B cell (primary cell): ENCODE measurements at regions not wholly inside any gene's neighbourhood (a gene's known extent, or its start where the extent isn't known, plus 50 kb on each side); places are given as distances from the start of the nearest gene placed in this dataset.

Source experiments
- ATAC-seq: fragments of 200-7000 bp; cut with Tn5 transposase; one replicate; pipeline ENCODE4 v1.10.0; 2021; ENCODE audit warnings: low read depth, mild to moderate bottlenecking, moderate number of reproducible peaks, moderate library complexity
- CTCF ChIA-PET: fragments of 350-600 bp; sonication (Branson Sonifier 250); formaldehyde crosslinking; loops from one replicate; lab custom pipeline; 2021; ENCODE audit warnings: antibody characterized with exemption, inconsistent platforms; lab: Charles Lee
- POLR2A ChIA-PET: fragments of 350-600 bp; sonication (Branson Sonifier 250); formaldehyde crosslinking; loops from one replicate; lab custom pipeline; 2021; ENCODE audit warnings: antibody characterized with exemption; lab: Charles Lee
- DNase-seq: peaks from one replicate; pipeline ENCODE4 v3.0.0; 2013
- H2AFZ ChIP-seq: 2 replicates; pipeline ENCODE4 v1.6.1; 2012; ENCODE audit warnings: mild to moderate bottlenecking, low read depth, low read length; ENCODE audit not compliant: insufficient read depth, poor library complexity, severe bottlenecking
- H3K27ac ChIP-seq, 2 donors: 1 replicate in 1 of 2; 2 replicates in 1 of 2; pipeline ENCODE4 v1.5.1; 2012 to 2013; ENCODE audit warnings: low read length in 2 of 2, mild to moderate bottlenecking in 2 of 2, moderate library complexity in 1 of 2
- H3K27me3 ChIP-seq, 4 experiments: fragments of 200-600 bp in 1 of 4; sonication (generic) in 1 of 4; replicated peaks in 1 of 4; 1 replicate in 2 of 4; 2 replicates in 2 of 4; pipeline versions ENCODE4 v1.6.1 to v1.7.0; 2013 to 2016; ENCODE audit warnings: low read length in 3 of 4, mild to moderate bottlenecking in 2 of 4, mixed read lengths in 1 of 4, moderate library complexity in 1 of 4; ENCODE audit not compliant: insufficient read depth in 4 of 4, control insufficient read depth in 3 of 4; ENCODE audit errors: control extremely low read depth in 1 of 4
- H3K36me3 ChIP-seq, 2 experiments: replicated peaks in 1 of 2; 1 replicate in 1 of 2; 2 replicates in 1 of 2; pipeline versions ENCODE4 v1.6.1 to v1.7.1; 2013; ENCODE audit warnings: low read length in 1 of 2; ENCODE audit not compliant: insufficient read depth in 2 of 2, control insufficient read depth in 1 of 2; ENCODE audit errors: control extremely low read depth in 1 of 2, extremely low read depth in 1 of 2
- H3K4me1 ChIP-seq, 2 donors: fragments of 200-600 bp in 1 of 2; sonication (generic) in 1 of 2; 1 replicate in 1 of 2; 2 replicates in 1 of 2; pipeline versions ENCODE4 v1.5.1 to v1.6.1; 2013 to 2017; ENCODE audit warnings: low read length in 2 of 2; ENCODE audit not compliant: control insufficient read depth in 2 of 2, insufficient read depth in 2 of 2
- H3K4me2 ChIP-seq: replicated peaks from 2 replicates; pipeline ENCODE3; 2012; ENCODE audit warnings: mild to moderate bottlenecking, low read depth, low read length; ENCODE audit not compliant: poor library complexity, severe bottlenecking
- H3K4me3 ChIP-seq, 5 experiments: fragments of 200-600 bp in 1 of 5; sonication (generic) in 1 of 5; 1 replicate in 3 of 5; 2 replicates in 2 of 5; pipeline versions ENCODE4 v1.5.1 to v1.7.0; 2011 to 2016; ENCODE audit warnings: low read length in 4 of 5, mild to moderate bottlenecking in 4 of 5, low read depth in 2 of 5, control low read depth in 1 of 5, moderate library complexity in 1 of 5; ENCODE audit not compliant: insufficient read depth in 1 of 5; ENCODE audit errors: control extremely low read depth in 1 of 5, extremely low read depth in 1 of 5
- H3K79me2 ChIP-seq: fragments of 200-600 bp; sonication (generic); one replicate; pipeline ENCODE4 v1.6.0; 2016; ENCODE audit warnings: low read length; ENCODE audit not compliant: control insufficient read depth, insufficient read depth
- H3K9ac ChIP-seq: fragments of 200-600 bp; sonication (generic); 2 replicates; pipeline ENCODE4 v1.6.1; 2017; ENCODE audit warnings: mild to moderate bottlenecking, low read length, moderate library complexity
- H3K9me3 ChIP-seq, 3 donors: one replicate each; pipeline versions ENCODE4 v1.6.1 to v1.7.1; 2013; ENCODE audit warnings: low read length in 2 of 3; ENCODE audit not compliant: control insufficient read depth in 2 of 3, insufficient read depth in 1 of 3; ENCODE audit errors: control extremely low read depth in 1 of 3
- H4K20me1 ChIP-seq: 2 replicates; pipeline ENCODE4 v1.6.0; 2012; ENCODE audit warnings: mild to moderate bottlenecking, low read length; ENCODE audit not compliant: insufficient read depth, control insufficient read depth, poor library complexity, severe bottlenecking
- H3K27ac Mint-ChIP-seq: one replicate; pipeline ENCODE4 v1.8.0; 2021; ENCODE audit warnings: mixed read lengths
- H3K27me3 Mint-ChIP-seq: one replicate; pipeline ENCODE4 v1.8.0; 2021; ENCODE audit warnings: mixed read lengths
- H3K4me1 Mint-ChIP-seq: one replicate; pipeline ENCODE4 v1.8.0; 2021; ENCODE audit warnings: mixed read lengths
- H3K4me3 Mint-ChIP-seq: one replicate; pipeline ENCODE4 v1.8.0; 2021; ENCODE audit warnings: mixed read lengths
- H3K9me3 Mint-ChIP-seq: one replicate; pipeline ENCODE4 v1.8.0; 2022; ENCODE audit warnings: mixed read lengths; ENCODE audit not compliant: insufficient read depth
- CTCF ChIP-seq: fragments of 200-600 bp; IDR thresholded peaks from one replicate; pipeline ENCODE4 v1.8.0; 2022; ENCODE audit warnings: antibody characterized with exemption, mild to moderate bottlenecking
- EZH2 ChIP-seq: IDR thresholded peaks from 2 replicates; pipeline ENCODE4 v1.6.1; 2012; ENCODE audit warnings: borderline replicate concordance, low read depth, mild to moderate bottlenecking, moderate library complexity, low read length; ENCODE audit not compliant: insufficient read depth, poor library complexity, severe bottlenecking
- WGBS: methylation state at CpG from one replicate; pipeline ENCODE4 v1.1.5; 2013; ENCODE audit warnings: missing lambda C conversion rate; ENCODE audit not compliant: insufficient coverage; 5-methylcytosine and 5-hydroxymethylcytosine counted together
- intact Hi-C: fragments of 100-400 bp; cut with micrococcal nuclease; formaldehyde crosslinking; loops from one replicate; pipeline ENCODE4 v1.10.0; 2022

- H3K27me3 Mint-ChIP-seq: no peaks in the 10 kb centered on the region
- peaks cover 0 to 1% (median 0%) of the 10 kb centered on the region in 3 donors for H3K9me3 ChIP-seq
- no peak overlapping the region for H3K27ac ChIP-seq
- H3K4me3 ChIP-seq: no peak overlapping the region
- ATAC-seq: no peak
- H2AFZ ChIP-seq: no peak overlapping the region
- CTCF ChIA-PET: no interaction called here
- no peak overlapping the region for H3K27ac Mint-ChIP-seq
- no peaks in the 10 kb centered on the region for H3K27me3 ChIP-seq
- no peak overlapping the region for H3K9ac ChIP-seq
- TF ChIP-seq EZH2 (no peak), CTCF (no peak)
- H3K4me2 ChIP-seq: no peak overlapping the region
- WGBS: 33% methylated on average over 1 of the region's 2 CpGs
- H3K4me1 ChIP-seq: no peaks in the 10 kb centered on the region
- no peaks in the 10 kb centered on the region for H3K36me3 ChIP-seq
- no peaks in the 10 kb centered on the region for H3K79me2 ChIP-seq
- H4K20me1 ChIP-seq: no peaks in the 10 kb centered on the region
- no peaks in the 10 kb centered on the region for H3K4me1 Mint-ChIP-seq
- POLR2A ChIA-PET: interaction anchor here (0.6 kb wide), 1 partner anchor 1550 kb away, joined by 3 read pairs; no protein-coding TSS in a partner anchor
- H3K4me3 Mint-ChIP-seq: no peak overlapping the region
- intact Hi-C loops: no loop called here
- H3K9me3 Mint-ChIP-seq: no peaks in the 10 kb centered on the region
- no peak for DNase-seq
Measured at GRCh38 chr3:111352585-111352984, 189.4 kb upstream of the CD96 start.

GRCh38 chr3:111359261-111360030 lies 182.6 kb upstream of the CD96 start:
- 90% methylated on average over 3 of the region's 4 CpGs for WGBS
- H2AFZ ChIP-seq: no peak overlapping the region
- no peak overlapping the region for H3K4me3 Mint-ChIP-seq
- DNase-seq: no peak
- H3K9me3 ChIP-seq: no peaks in the 10 kb centered on the region
- H3K36me3 ChIP-seq: no peaks in the 10 kb centered on the region
- H3K27me3 ChIP-seq: no peaks in the 10 kb centered on the region
- no peaks in the 10 kb centered on the region for H3K9me3 Mint-ChIP-seq
- no peak overlapping the region for H3K4me3 ChIP-seq
- H3K4me2 ChIP-seq: no peak overlapping the region
- no peak overlapping the region for H3K27ac ChIP-seq
- ChIA-PET CTCF (no interaction called here), POLR2A (no interaction called here)
- H3K4me1 ChIP-seq: no peaks in the 10 kb centered on the region
- no peak for ATAC-seq
- no peak overlapping the region for H3K27ac Mint-ChIP-seq
- H3K27me3 Mint-ChIP-seq: no peaks in the 10 kb centered on the region
- no peaks in the 10 kb centered on the region for H4K20me1 ChIP-seq
- no peaks in the 10 kb centered on the region for H3K4me1 Mint-ChIP-seq
- H3K79me2 ChIP-seq: no peaks in the 10 kb centered on the region
- no peak overlapping the region for H3K9ac ChIP-seq
- intact Hi-C loops: no loop called here
- TF ChIP-seq CTCF (no peak), EZH2 (no peak)
